Adrenal gland (tissue), 9 donors: ENCODE measurements at regions not wholly inside any gene's neighbourhood (a gene's known extent, or its start where the extent isn't known, plus 50 kb on each side); places are given as distances from the start of the nearest gene placed in this dataset.

Experiments
- DNase-seq, 7 donors: peaks; one replicate each; pipeline ENCODE4 v3.0.0-alpha.2; 2019 to 2020
- H3K27ac ChIP-seq, 5 donors: fragments of 200-600 bp; sonication (generic) in 4 of 5; 1 replicate in 3 of 5; 2 replicates in 2 of 5; pipeline versions ENCODE4 v1.5.1 to v1.8.0; 2016 to 2020; ENCODE audit warnings: mild to moderate bottlenecking in 1 of 5
- H3K27me3 ChIP-seq: fragments of 200-600 bp; 2 replicates; pipeline ENCODE4 v1.8.0; 2021
- H3K36me3 ChIP-seq, 2 donors: fragments of 200-600 bp; replicated peaks in 1 of 2; 1 replicate in 1 of 2; 2 replicates in 1 of 2; pipeline versions ENCODE4 v1.5.1 to v1.8.0; 2018 to 2022
- H3K4me1 ChIP-seq, 2 donors: fragments of 200-600 bp; replicated peaks in 1 of 2; 1 replicate in 1 of 2; 2 replicates in 1 of 2; pipeline versions ENCODE4 v1.5.1 to v1.8.0; 2018 to 2021
- H3K4me3 ChIP-seq, 4 donors: fragments of 200-600 bp; sonication (generic) in 3 of 4; one replicate each; pipeline ENCODE4 v1.5.1; 2016 to 2018
- H3K9me3 ChIP-seq, 3 donors: fragments of 200-600 bp; sonication (generic) in 1 of 3; replicated peaks in 1 of 3; 1 replicate in 2 of 3; 2 replicates in 1 of 3; pipeline versions ENCODE4 v1.5.1 to v1.8.0; 2016 to 2021
- POLR2A ChIP-seq, 2 donors: fragments of 450-650 bp; IDR thresholded peaks; one replicate each; pipeline ENCODE4 v1.6.1; 2017; ENCODE audit warnings: antibody characterized with exemption in 2 of 2, mild to moderate bottlenecking in 2 of 2, moderate library complexity in 1 of 2
- WGBS, 4 donors: extraction: QIAGEN DNeasy Blood & Tissue Kit in 2 of 4; methylation state at CpG; one replicate each; pipeline versions ENCODE4 v1.1.5 to v1.1.7; 2013 to 2017; 5-methylcytosine and 5-hydroxymethylcytosine counted together
- intact Hi-C, 2 donors: fragments of 100-400 bp; cut with DNase I; formaldehyde crosslinking; loops; one replicate each; pipeline versions ENCODE4 v1.14.1 to v1.15.0; 2022 to 2023
- TF ChIP-seq, protein P1 (sequence below), 6 experiments: fragments of 450-650 bp in 4 of 6; fragments of 200-600 bp in 2 of 6; sonication (generic) in 1 of 6; IDR thresholded peaks; 1 replicate in 5 of 6; 2 replicates in 1 of 6; pipeline versions ENCODE4 v1.5.1 to v1.8.0; 2016 to 2021; ENCODE audit warnings: antibody characterized with exemption in 6 of 6, mild to moderate bottlenecking in 2 of 6, moderate library complexity in 1 of 6
- donor health status: healthy with polysubstance abuse.
- donor health status: Bipolar disorder and iron deficiency.
- donor health status: DM: yes; HTN: yes; CAD: no.
- donor health status: DM: no; HTN: no; CAD: no.
- donor health status: DM: no; HTN: no; CAD: no.

DNA sequence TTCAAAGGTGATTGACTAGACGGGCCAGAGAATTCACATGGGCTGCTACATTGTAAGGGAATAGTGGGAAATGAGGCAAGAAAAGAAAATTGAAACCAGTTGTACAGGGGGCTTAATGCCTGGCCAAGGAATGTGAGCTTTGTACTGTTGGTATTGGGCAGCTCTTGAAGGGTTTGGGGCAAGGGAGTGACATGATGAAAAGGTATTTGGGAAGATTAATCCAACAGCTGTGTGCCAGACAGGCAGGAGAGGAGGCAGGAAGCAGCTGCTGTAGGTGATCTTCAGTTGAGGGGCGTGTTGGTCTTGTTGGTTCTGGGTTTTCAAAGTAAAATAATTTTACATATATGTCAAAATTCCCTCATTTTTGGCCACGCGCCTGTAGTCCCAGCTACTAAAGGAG is 384.5 kb upstream of the TENM3 start:
- no peaks in the 10 kb centered on the region for H3K9me3 ChIP-seq
- no peak overlapping the region for H3K4me3 ChIP-seq
- H3K36me3 ChIP-seq: no peaks in the 10 kb centered on the region
- no peaks in the 10 kb centered on the region for H3K4me1 ChIP-seq
- intact Hi-C loops: no loop called here
- no peak overlapping the region for H3K27ac ChIP-seq
- TF ChIP-seq POLR2A (IDR thresholded peaks at IDR 0.05): no peak
- TF ChIP-seq, protein P1, sequence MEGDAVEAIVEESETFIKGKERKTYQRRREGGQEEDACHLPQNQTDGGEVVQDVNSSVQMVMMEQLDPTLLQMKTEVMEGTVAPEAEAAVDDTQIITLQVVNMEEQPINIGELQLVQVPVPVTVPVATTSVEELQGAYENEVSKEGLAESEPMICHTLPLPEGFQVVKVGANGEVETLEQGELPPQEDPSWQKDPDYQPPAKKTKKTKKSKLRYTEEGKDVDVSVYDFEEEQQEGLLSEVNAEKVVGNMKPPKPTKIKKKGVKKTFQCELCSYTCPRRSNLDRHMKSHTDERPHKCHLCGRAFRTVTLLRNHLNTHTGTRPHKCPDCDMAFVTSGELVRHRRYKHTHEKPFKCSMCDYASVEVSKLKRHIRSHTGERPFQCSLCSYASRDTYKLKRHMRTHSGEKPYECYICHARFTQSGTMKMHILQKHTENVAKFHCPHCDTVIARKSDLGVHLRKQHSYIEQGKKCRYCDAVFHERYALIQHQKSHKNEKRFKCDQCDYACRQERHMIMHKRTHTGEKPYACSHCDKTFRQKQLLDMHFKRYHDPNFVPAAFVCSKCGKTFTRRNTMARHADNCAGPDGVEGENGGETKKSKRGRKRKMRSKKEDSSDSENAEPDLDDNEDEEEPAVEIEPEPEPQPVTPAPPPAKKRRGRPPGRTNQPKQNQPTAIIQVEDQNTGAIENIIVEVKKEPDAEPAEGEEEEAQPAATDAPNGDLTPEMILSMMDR (IDR thresholded peaks at IDR 0.05): no peak
- WGBS, 4 donors: 73 to 91% (median 75%) methylated on average over 4 of the region's 4 CpGs
- H3K27me3 ChIP-seq: no peaks in the 10 kb centered on the region
- DNase-seq: no peak

DNA sequence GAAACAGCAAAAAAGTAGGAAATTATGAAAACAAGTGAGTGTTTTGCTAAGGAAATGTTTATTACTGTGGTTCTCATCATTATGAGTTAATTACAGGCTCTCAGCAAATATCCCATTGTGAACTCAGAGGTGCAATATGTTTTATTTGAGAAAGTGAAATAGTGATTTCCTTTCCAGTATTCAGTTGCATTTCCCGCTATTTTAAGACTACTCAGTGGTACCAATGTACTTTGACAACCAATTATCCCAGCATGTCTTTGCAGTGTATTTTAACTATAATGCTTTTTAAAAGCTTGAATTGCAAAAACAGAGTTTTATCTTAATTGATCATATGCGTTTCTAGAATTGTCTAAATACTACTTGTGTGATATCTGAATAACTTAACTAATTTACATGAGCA is 383.8 kb upstream of the TENM3 start:
- no peak overlapping the region for H3K27ac ChIP-seq
- 82 to 89% (median 83%) methylated on average over 2 of the region's 2 CpGs for WGBS, 4 donors
- H3K4me3 ChIP-seq: no peak overlapping the region
- no peaks in the 10 kb centered on the region for H3K9me3 ChIP-seq
- H3K27me3 ChIP-seq: no peaks in the 10 kb centered on the region
- no peaks in the 10 kb centered on the region for H3K4me1 ChIP-seq
- intact Hi-C loops: no loop called here
- H3K36me3 ChIP-seq: no peaks in the 10 kb centered on the region
- no peak for DNase-seq
- TF ChIP-seq, protein P1 (IDR thresholded peaks at IDR 0.05): no peak
- TF ChIP-seq POLR2A (IDR thresholded peaks at IDR 0.05): no peak

DNA sequence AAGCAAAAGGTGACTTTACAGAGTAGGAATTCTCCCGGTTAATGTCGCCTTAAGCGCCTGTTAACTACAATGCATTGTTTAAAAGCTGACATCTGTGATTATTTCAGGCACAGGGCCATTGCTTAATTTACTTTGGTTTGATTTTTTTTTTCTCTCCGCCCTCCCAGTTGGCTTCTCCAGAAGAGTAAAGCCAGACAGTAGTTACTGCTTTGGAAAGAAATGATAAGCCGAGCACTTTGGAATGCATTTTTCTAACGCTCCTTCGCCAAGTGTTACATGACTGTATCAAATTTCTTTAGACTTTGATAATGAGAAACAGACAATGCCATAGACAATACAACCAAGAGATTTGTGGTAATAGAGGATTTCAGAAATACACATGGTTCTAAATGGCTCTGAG is 383.0 kb upstream of the TENM3 start:
- no peak for TF ChIP-seq POLR2A (IDR thresholded peaks at IDR 0.05)
- TF ChIP-seq, protein P1 (IDR thresholded peaks at IDR 0.05): no peak
- WGBS, 4 donors: 74 to 81% (median 77%) methylated on average over 7 of the region's 7 CpGs

DNA sequence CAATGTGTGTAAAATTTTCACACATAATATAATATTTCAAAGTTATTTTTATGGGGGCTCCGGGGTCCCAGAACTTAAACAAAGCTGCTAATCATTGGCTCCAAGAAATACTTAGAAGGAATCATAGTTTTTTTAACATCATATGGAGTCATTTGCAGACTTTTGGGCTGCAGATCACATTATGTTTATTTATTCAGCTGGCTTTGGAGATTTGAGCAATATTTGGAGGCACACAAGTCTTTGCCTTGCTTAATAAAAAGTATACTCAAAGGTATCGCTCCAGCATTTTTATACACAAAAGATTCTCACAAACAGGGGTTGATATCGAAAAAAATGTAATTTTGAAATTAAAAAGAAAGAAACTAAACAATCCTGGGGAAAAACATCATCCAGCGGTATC is 382.5 kb upstream of the TENM3 start:
- no peaks in the 10 kb centered on the region for H3K4me1 ChIP-seq
- H3K9me3 ChIP-seq: no peaks in the 10 kb centered on the region
- no peak for TF ChIP-seq POLR2A (IDR thresholded peaks at IDR 0.05)
- TF ChIP-seq, protein P1 (IDR thresholded peaks at IDR 0.05): no peak
- H3K36me3 ChIP-seq: no peaks in the 10 kb centered on the region
- intact Hi-C loops: no loop called here
- no peak overlapping the region for H3K27ac ChIP-seq
- no peaks in the 10 kb centered on the region for H3K27me3 ChIP-seq
- no peak for DNase-seq
- 81 to 83% (median 82%) methylated on average over 4 of the region's 4 CpGs for WGBS, 4 donors
- H3K4me3 ChIP-seq: no peak overlapping the region

More for the DNA sequence above, 383.0 kb upstream of the TENM3 start:
- Histone ChIP-seq H3K27me3 (no peaks in the 10 kb centered on the region), H3K27ac (no peak overlapping the region), H3K36me3 (no peaks in the 10 kb centered on the region), H3K4me1 (no peaks in the 10 kb centered on the region), H3K4me3 (no peak overlapping the region), H3K9me3 (no peaks in the 10 kb centered on the region)
- no peak for DNase-seq
- intact Hi-C loops: no loop called here
